Fibroblast of pulmonary artery (primary cell): ENCODE measurements at regions not wholly inside any gene's neighbourhood (a gene's known extent, or its start where the extent isn't known, plus 50 kb on each side); places are given as distances from the start of the nearest gene placed in this dataset.
A peak's percentile ranks its signal among the peaks of the same experiment; 100 is the strongest.

ENCODE experiments used
- DNase-seq: peaks from one replicate; pipeline ENCODE4 v3.0.0-alpha.2; 2010; ENCODE audit warnings: low read depth
- H3K4me3 ChIP-seq: replicated peaks from 2 replicates; pipeline ENCODE4 v1.5.1; 2011; ENCODE audit warnings: low read depth, mild to moderate bottlenecking, control low read depth, low read length, moderate library complexity
- TF ChIP-seq, protein P1 (sequence below): IDR thresholded peaks from 2 replicates; pipeline ENCODE4 v1.5.1; 2011; ENCODE audit warnings: mild to moderate bottlenecking, control low read depth, low read length, inconsistent platforms; ENCODE audit errors: missing control alignments

DNA sequence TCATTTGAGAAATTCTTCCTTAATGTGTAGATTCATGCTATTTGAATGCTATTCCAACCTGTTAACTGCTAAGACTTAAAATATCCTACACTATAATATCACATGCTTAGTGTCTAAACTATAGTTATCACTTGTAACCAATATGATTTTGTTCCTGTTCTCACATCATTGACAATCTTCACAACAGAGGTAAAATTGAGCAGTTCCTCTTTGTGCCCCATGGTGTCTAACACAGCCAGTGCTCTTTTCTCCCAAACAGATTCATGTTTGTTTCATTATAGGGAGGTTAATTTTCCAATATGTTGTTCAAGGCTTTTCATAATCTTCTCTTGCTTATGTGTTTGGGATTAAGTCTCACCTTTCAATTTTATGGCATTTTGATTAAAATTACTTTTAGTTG is 591.1 kb downstream of the ZPLD1 start:
- no peak overlapping the region for H3K4me3 ChIP-seq
- TF ChIP-seq, protein P1, sequence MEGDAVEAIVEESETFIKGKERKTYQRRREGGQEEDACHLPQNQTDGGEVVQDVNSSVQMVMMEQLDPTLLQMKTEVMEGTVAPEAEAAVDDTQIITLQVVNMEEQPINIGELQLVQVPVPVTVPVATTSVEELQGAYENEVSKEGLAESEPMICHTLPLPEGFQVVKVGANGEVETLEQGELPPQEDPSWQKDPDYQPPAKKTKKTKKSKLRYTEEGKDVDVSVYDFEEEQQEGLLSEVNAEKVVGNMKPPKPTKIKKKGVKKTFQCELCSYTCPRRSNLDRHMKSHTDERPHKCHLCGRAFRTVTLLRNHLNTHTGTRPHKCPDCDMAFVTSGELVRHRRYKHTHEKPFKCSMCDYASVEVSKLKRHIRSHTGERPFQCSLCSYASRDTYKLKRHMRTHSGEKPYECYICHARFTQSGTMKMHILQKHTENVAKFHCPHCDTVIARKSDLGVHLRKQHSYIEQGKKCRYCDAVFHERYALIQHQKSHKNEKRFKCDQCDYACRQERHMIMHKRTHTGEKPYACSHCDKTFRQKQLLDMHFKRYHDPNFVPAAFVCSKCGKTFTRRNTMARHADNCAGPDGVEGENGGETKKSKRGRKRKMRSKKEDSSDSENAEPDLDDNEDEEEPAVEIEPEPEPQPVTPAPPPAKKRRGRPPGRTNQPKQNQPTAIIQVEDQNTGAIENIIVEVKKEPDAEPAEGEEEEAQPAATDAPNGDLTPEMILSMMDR, result no peak
- DNase-seq, result no peak

DNA sequence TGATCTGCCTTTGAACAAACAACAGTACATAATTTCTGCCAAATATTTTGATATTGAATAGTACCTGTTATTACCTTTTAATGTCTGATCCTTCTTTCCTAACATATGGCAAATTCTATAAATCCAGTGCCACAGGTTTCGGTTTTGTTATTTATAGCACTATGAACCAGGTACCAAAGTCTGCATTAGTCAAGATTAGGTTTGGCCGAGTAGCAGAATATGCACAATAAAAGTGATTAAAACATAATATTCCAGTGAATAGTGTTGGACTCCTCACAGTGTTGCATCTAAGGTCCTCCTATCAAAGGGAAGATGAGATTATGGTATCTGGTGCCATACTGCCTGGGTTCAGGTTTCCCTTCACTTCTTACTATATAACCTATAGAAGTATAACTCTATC is 599.0 kb downstream of the ZPLD1 start:
- DNase-seq, result no peak
- no peak overlapping the region for H3K4me3 ChIP-seq
- TF ChIP-seq, protein P1, result no peak

DNA sequence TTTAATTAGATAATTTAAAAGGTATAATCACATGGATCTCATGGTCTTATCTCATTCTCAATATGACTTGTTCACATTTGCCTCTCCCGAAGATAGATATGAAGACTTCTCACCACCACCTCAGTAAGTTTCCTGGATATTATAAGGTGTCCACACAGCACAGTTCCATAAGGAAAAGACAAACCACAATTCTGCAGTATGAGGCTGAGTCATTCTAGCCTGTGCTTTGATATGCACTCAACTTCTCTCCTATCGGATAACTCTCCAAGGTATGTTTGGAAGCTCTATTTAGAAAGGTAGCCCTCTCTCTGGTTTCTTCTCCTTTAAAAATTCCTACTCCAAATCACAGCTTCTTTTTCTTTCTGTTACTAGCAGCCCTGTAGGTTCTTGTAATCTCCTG is 612.8 kb downstream of the ZPLD1 start:
- H3K4me3 ChIP-seq, result no peak overlapping the region
- TF ChIP-seq, protein P1, result no peak
- no peak for DNase-seq

DNA sequence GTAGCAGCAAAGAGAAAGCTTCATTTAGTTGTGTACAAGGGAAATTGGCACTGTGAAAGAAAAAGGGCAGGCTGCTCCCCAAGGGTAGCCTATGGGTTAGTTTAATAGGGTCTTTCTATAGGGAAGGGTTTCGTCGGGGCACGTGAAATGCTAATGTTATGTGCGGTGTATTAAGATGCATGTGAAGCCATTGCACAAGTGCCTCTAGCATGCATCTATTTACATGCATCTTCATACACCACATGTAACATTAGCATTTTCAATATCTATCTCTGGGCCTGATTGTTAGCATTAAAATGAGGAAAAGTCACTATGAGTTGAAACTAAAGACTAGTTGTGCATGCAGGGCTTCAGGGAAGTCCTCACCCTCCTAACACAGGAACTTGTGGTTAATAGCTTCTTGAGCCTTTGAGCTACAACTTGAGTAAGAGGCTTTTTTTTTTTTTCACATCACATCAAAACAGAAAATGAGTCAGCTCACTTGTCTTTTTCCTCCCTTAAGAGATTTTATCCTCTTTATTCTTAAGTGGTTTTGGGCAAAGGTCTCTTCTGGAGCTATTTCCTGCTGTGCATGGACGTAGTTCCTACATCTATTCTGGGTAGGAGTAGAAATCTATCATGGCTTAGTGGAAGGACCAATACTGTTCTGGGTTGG is 613.4 kb downstream of the ZPLD1 start:
- no peak overlapping the region for H3K4me3 ChIP-seq
- peak; percentile 22 for DNase-seq
- TF ChIP-seq, protein P1, result no peak

DNA sequence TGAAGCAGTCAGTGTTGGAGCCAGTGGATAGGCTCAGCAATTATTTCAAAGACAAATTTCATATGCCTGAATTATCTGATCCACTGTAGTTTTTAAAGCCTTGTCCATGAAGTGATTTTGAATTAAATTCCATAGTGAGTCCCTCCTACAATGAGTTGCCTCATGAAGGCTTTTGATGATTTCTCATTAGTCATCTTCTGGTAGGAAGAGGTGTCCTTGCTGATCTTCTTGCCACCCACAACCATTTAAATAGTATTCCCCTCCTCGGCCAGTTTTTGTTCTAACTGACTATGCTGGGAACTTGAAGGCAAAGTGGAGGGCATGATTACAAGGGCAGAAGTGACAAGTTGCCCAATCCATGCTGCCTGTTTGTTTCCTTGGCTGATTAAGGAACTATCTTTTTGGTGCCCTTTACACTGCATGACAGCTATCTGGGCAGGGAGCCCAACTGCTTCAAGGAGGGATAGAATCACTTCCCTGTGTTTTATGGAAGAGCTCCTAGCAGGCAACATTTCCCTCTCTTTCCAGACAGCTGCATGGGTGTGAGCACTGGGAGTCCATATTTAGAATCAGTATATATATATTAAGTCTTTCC is 617.5 kb downstream of the ZPLD1 start:
- TF ChIP-seq, protein P1, result no peak
- DNase-seq, result peak; percentile 11
- no peak overlapping the region for H3K4me3 ChIP-seq

DNA sequence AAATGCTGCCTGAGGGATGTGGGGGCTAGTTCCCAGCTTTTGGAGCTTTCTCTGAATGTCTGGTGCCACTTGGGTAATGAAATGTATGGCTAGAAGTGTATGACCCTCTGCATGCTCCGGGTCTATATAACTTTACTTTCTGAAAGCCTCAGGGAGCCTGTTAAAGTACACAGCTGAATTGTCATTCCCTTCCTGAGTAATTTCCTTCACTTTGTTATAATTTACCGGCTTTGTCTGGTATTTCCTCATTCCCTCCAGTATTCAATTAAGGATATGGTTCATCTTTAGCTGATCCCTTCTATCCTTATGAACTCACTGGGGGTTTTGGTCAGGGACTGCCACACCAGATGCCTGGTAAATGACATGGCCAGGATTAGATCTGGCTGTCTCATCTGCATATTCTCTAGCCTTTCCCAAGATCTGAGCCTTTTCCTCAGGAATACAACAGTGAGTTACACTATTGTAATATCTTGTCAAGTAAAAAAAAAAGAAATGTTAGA is 620.3 kb downstream of the ZPLD1 start:
- DNase-seq, result no peak
- TF ChIP-seq, protein P1, result no peak

DNA sequence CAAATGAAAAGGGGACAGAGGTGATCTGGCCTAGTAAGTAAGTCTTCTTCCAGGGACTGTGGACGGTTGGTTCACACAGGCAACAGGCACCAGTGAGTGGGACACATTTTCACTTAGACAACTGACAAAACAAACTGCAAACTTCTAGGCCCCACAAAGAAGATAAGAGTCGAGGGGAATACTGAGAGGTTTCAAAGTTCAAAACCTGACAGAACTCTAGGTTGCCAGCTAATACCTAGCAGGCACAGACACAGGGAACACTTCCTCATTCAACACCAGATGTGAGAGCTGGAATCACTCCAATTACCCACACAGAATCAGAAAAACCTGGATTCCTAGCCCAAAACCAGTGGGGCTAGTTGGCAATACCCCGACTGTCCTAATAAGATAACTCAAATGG is 621.7 kb downstream of the ZPLD1 start:
- DNase-seq, result no peak
- H3K4me3 ChIP-seq, result no peak overlapping the region
- TF ChIP-seq, protein P1, result no peak

More for the DNA sequence above, 620.3 kb downstream of the ZPLD1 start:
- H3K4me3 ChIP-seq, result no peak overlapping the region
